Panc1 (cell line): ENCODE measurements at regions not wholly inside any gene's neighbourhood (a gene's known extent, or its start where the extent isn't known, plus 50 kb on each side); places are given as distances from the start of the nearest gene placed in this dataset.

Experiments
- ATAC-seq: fragments of 200-7000 bp; cut with Tn5 transposase; 2 replicates; pipeline ENCODE4 v1.9.1; 2020; ENCODE audit warnings: mild to moderate bottlenecking, moderate library complexity
- BruUV-seq: library from RNA; stranded (reverse); fragments of 400-500 nt; replicated peaks from 2 replicates; lab custom pipeline; 2021; lab: Mats Ljungman, UMichigan
- CTCF ChIA-PET: fragments of 300-600 bp; sonication (Branson Sonifier 250); formaldehyde crosslinking; loops from one replicate; lab custom pipeline; 2022; ENCODE audit warnings: antibody characterized with exemption; lab: Charles Lee
- POLR2A ChIA-PET: fragments of 300-600 bp; sonication (Branson Sonifier 250); formaldehyde crosslinking; loops from one replicate; lab custom pipeline; 2022; ENCODE audit warnings: antibody characterized with exemption; lab: Charles Lee
- DNase-seq: peaks from one replicate; pipeline ENCODE4 v3.0.0-alpha.2; 2010; ENCODE audit warnings: low read depth, low spot score
- H3K27ac ChIP-seq: 2 replicates; pipeline ENCODE4 v1.5.1; 2011; ENCODE audit warnings: mild to moderate bottlenecking, low read length, inconsistent platforms
- H3K27me3 ChIP-seq: fragments of 200-500 bp; sonication (Bioruptor generic); 2 replicates; pipeline ENCODE4 v1.6.0; 2014; ENCODE audit warnings: low read length, inconsistent platforms; ENCODE audit not compliant: control insufficient read depth, insufficient read depth
- H3K36me3 ChIP-seq: fragments of 200-500 bp; sonication (Bioruptor generic); 2 replicates; pipeline ENCODE4 v1.5.1; 2014; ENCODE audit warnings: inconsistent platforms, mild to moderate bottlenecking, low read length, moderate library complexity; ENCODE audit not compliant: control insufficient read depth, insufficient read depth
- H3K4me1 ChIP-seq: 2 replicates; pipeline ENCODE4 v1.5.1; 2011; ENCODE audit warnings: inconsistent platforms, mild to moderate bottlenecking, low read length, moderate library complexity; ENCODE audit not compliant: control insufficient read depth, insufficient read depth
- H3K4me3 ChIP-seq, 2 experiments: 2 replicates each; pipeline ENCODE4 v1.5.1; 2011 to 2012; ENCODE audit warnings: low read depth in 2 of 2, low read length in 2 of 2, mild to moderate bottlenecking in 2 of 2, inconsistent platforms in 1 of 2, moderate library complexity in 1 of 2
- H3K9me3 ChIP-seq: fragments of 200-500 bp; sonication (Bioruptor generic); 2 replicates; pipeline ENCODE4 v1.5.1; 2014; ENCODE audit warnings: low read depth, mild to moderate bottlenecking, inconsistent platforms, low read length, moderate library complexity; ENCODE audit not compliant: control insufficient read depth, insufficient read depth
- CTCF ChIP-seq: fragments of 450-650 bp; IDR thresholded peaks from 2 replicates; pipeline ENCODE4 v1.5.1; 2017; ENCODE audit warnings: mild to moderate bottlenecking
- POLR2AphosphoS5 ChIP-seq: IDR thresholded peaks from 2 replicates; pipeline ENCODE4 v1.6.1; 2012; ENCODE audit warnings: mild to moderate bottlenecking, low read depth, low read length, moderate library complexity
- REST ChIP-seq, 2 experiments: IDR thresholded peaks; 2 replicates each; pipeline ENCODE4 v1.6.1; 2011 to 2012; ENCODE audit warnings: low read depth in 2 of 2, control low read depth in 1 of 2, low read length in 1 of 2, mild to moderate bottlenecking in 1 of 2, moderate library complexity in 1 of 2; ENCODE audit not compliant: insufficient read depth in 1 of 2
- SIN3A ChIP-seq: IDR thresholded peaks from 2 replicates; pipeline ENCODE4 v1.6.1; 2012; ENCODE audit warnings: low read depth, mild to moderate bottlenecking, low read length, moderate library complexity, borderline replicate concordance; ENCODE audit not compliant: insufficient read depth
- TCF7L2 ChIP-seq: IDR thresholded peaks from 2 replicates; pipeline ENCODE4 v1.6.1; 2011; ENCODE audit warnings: mild to moderate bottlenecking, low read depth, low read length, inconsistent platforms
- in situ Hi-C: cut with HindIII; loops from 2 replicates; pipeline ENCODE4 v1.10.0; 2016; ENCODE audit warnings: low sequenced_read_pairs, low pct_unique_long_range_greater_than_20kb
- intact Hi-C: fragments of 100-400 bp; cut with micrococcal nuclease; formaldehyde crosslinking; loops from one replicate; pipeline ENCODE4 v1.10.0; 2022; ENCODE audit not compliant: unreplicated experiment

- no peak overlapping the region for H3K4me3 ChIP-seq
- H3K4me1 ChIP-seq = no peaks in the 10 kb centered on the region
- no TSS peak for BruUV-seq
- ATAC-seq (no peak), DNase-seq (no peak)
- H3K27ac ChIP-seq = no peak overlapping the region
- ChIA-PET POLR2A (no interaction called here), CTCF (no interaction called here)
- H3K9me3 ChIP-seq = no peaks in the 10 kb centered on the region
- TF ChIP-seq TCF7L2 (no peak), CTCF (no peak), POLR2AphosphoS5 (no peak), SIN3A (no peak), REST (IDR thresholded peaks at IDR 0.05; ENCODE audit: insufficient read depth in 1 of 2, low read depth in 2 of 2, low read length in 1 of 2) (no peak)
- H3K27me3 ChIP-seq = no peaks in the 10 kb centered on the region
- no peaks in the 10 kb centered on the region for H3K36me3 ChIP-seq
- in situ Hi-C loops = no loop called here
- intact Hi-C loops = no loop called here
Measured at GRCh38 chr4:104642521-104642920, 147.8 kb upstream of the CXXC4 start.

- BruUV-seq = no TSS peak
Measured at GRCh38 chr4:104643805-104644204, 149.1 kb upstream of the CXXC4 start.

More at GRCh38 chr4:104643805-104644204, 149.1 kb upstream of the CXXC4 start:
- DNase-seq (no peak), ATAC-seq (no peak)
- ChIA-PET CTCF (no interaction called here), POLR2A (interaction anchor here (0.6 kb wide), 1 partner anchor 874 kb away, joined by 3 read pairs; no protein-coding TSS in a partner anchor)
- Histone ChIP-seq H3K27ac (no peak overlapping the region), H3K4me3 (no peak overlapping the region), H3K4me1 (no peaks in the 10 kb centered on the region), H3K9me3 (no peaks in the 10 kb centered on the region), H3K36me3 (no peaks in the 10 kb centered on the region), H3K27me3 (no peaks in the 10 kb centered on the region)
- intact Hi-C loops = no loop called here
- no peak for TF ChIP-seq TCF7L2
- no peak for TF ChIP-seq CTCF
- no peak for TF ChIP-seq POLR2AphosphoS5
- TF ChIP-seq SIN3A = no peak
- TF ChIP-seq REST (IDR thresholded peaks at IDR 0.05; ENCODE audit: insufficient read depth in 1 of 2, low read depth in 2 of 2, low read length in 1 of 2) = no peak
- in situ Hi-C loops = no loop called here
